Mucosa of stomach (tissue), 1 donor: ENCODE measurements at regions not wholly inside any gene's neighbourhood (a gene's known extent, or its start where the extent isn't known, plus 50 kb on each side); places are given as distances from the start of the nearest gene placed in this dataset.

Source experiments
- H3K27me3 ChIP-seq: one replicate; pipeline ENCODE4 v1.7.0; 2013; ENCODE audit warnings: mild to moderate bottlenecking, low read length; ENCODE audit not compliant: control insufficient read depth, insufficient read depth
- H3K36me3 ChIP-seq: one replicate; pipeline ENCODE4 v1.7.0; 2013; ENCODE audit warnings: low read length; ENCODE audit not compliant: control insufficient read depth, insufficient read depth
- H3K4me1 ChIP-seq: one replicate; pipeline ENCODE4 v1.7.0; 2013; ENCODE audit warnings: mild to moderate bottlenecking, low read length; ENCODE audit not compliant: control insufficient read depth, insufficient read depth
- H3K4me3 ChIP-seq: one replicate; pipeline ENCODE4 v1.7.0; 2013; ENCODE audit warnings: low read length
- H3K9ac ChIP-seq: one replicate; pipeline ENCODE4 v1.7.0; 2013; ENCODE audit warnings: mild to moderate bottlenecking, low read length, moderate library complexity
- H3K9me3 ChIP-seq: one replicate; pipeline ENCODE4 v1.7.0; 2013; ENCODE audit warnings: mild to moderate bottlenecking, low read length, moderate library complexity; ENCODE audit not compliant: control insufficient read depth
- donor health status: Pancreatic carcinoma.

- Histone ChIP-seq H3K27me3 (no peaks in the 10 kb centered on the region), H3K4me1 (no peaks in the 10 kb centered on the region), H3K36me3 (no peaks in the 10 kb centered on the region), H3K9ac (no peak overlapping the region), H3K4me3 (no peak overlapping the region), H3K9me3 (no peaks in the 10 kb centered on the region)
Measured at GRCh38 chr18:39681061-39681460, 2115.5 kb upstream of the CELF4 start.

- H3K9ac ChIP-seq: no peak overlapping the region
- H3K36me3 ChIP-seq: no peaks in the 10 kb centered on the region
- no peaks in the 10 kb centered on the region for H3K9me3 ChIP-seq
- no peaks in the 10 kb centered on the region for H3K27me3 ChIP-seq
- H3K4me1 ChIP-seq: no peaks in the 10 kb centered on the region
- no peak overlapping the region for H3K4me3 ChIP-seq
Measured at GRCh38 chr18:39675906-39676305, 2110.3 kb upstream of the CELF4 start.

- no peak overlapping the region for H3K4me3 ChIP-seq
- H3K36me3 ChIP-seq: no peaks in the 10 kb centered on the region
Measured at GRCh38 chr18:39675368-39675767, 2109.8 kb upstream of the CELF4 start.

GRCh38 chr18:39672171-39672570 lies 2106.6 kb upstream of the CELF4 start:
- Histone ChIP-seq H3K9me3 (no peaks in the 10 kb centered on the region), H3K4me3 (no peak overlapping the region), H3K27me3 (no peaks in the 10 kb centered on the region), H3K4me1 (no peaks in the 10 kb centered on the region), H3K9ac (no peak overlapping the region), H3K36me3 (no peaks in the 10 kb centered on the region)

More at GRCh38 chr18:39675368-39675767, 2109.8 kb upstream of the CELF4 start:
- Histone ChIP-seq H3K4me1 (no peaks in the 10 kb centered on the region), H3K9ac (no peak overlapping the region), H3K27me3 (no peaks in the 10 kb centered on the region), H3K9me3 (no peaks in the 10 kb centered on the region)

- H3K27me3 ChIP-seq: no peaks in the 10 kb centered on the region
- no peak overlapping the region for H3K9ac ChIP-seq
- no peaks in the 10 kb centered on the region for H3K36me3 ChIP-seq
- H3K4me1 ChIP-seq: no peaks in the 10 kb centered on the region
- no peaks in the 10 kb centered on the region for H3K9me3 ChIP-seq
- H3K4me3 ChIP-seq: no peak overlapping the region
Measured at GRCh38 chr18:39667905-39668304, 2102.3 kb upstream of the CELF4 start.

- Histone ChIP-seq H3K4me1 (no peaks in the 10 kb centered on the region), H3K4me3 (no peak overlapping the region), H3K9me3 (no peaks in the 10 kb centered on the region), H3K27me3 (no peaks in the 10 kb centered on the region), H3K36me3 (no peaks in the 10 kb centered on the region), H3K9ac (no peak overlapping the region)
Measured at GRCh38 chr18:39666541-39666940, 2100.9 kb upstream of the CELF4 start.

- Histone ChIP-seq H3K36me3 (no peaks in the 10 kb centered on the region), H3K9me3 (no peaks in the 10 kb centered on the region), H3K27me3 (no peaks in the 10 kb centered on the region), H3K9ac (no peak overlapping the region), H3K4me3 (no peak overlapping the region), H3K4me1 (no peaks in the 10 kb centered on the region)
Measured at GRCh38 chr18:39661856-39662366, 2096.3 kb upstream of the CELF4 start.

GRCh38 chr18:39660141-39660540 lies 2094.5 kb upstream of the CELF4 start:
- Histone ChIP-seq H3K9me3 (no peaks in the 10 kb centered on the region), H3K27me3 (no peaks in the 10 kb centered on the region), H3K9ac (no peak overlapping the region), H3K4me3 (no peak overlapping the region), H3K4me1 (no peaks in the 10 kb centered on the region), H3K36me3 (no peaks in the 10 kb centered on the region)

GRCh38 chr18:39655341-39655740 lies 2089.7 kb upstream of the CELF4 start:
- Histone ChIP-seq H3K4me3 (no peak overlapping the region), H3K36me3 (no peaks in the 10 kb centered on the region), H3K9me3 (no peaks in the 10 kb centered on the region), H3K27me3 (no peaks in the 10 kb centered on the region), H3K9ac (no peak overlapping the region), H3K4me1 (no peaks in the 10 kb centered on the region)

- H3K9ac ChIP-seq: no peak overlapping the region
- H3K27me3 ChIP-seq: no peaks in the 10 kb centered on the region
- no peaks in the 10 kb centered on the region for H3K4me1 ChIP-seq
- H3K36me3 ChIP-seq: no peaks in the 10 kb centered on the region
- H3K9me3 ChIP-seq: no peaks in the 10 kb centered on the region
- no peak overlapping the region for H3K4me3 ChIP-seq
Measured at GRCh38 chr18:39653221-39653620, 2087.6 kb upstream of the CELF4 start.

GRCh38 chr18:39648616-39649015 lies 2083.0 kb upstream of the CELF4 start:
- Histone ChIP-seq H3K9ac (no peak overlapping the region), H3K4me1 (no peaks in the 10 kb centered on the region), H3K9me3 (no peaks in the 10 kb centered on the region), H3K36me3 (no peaks in the 10 kb centered on the region), H3K27me3 (no peaks in the 10 kb centered on the region), H3K4me3 (no peak overlapping the region)

- H3K4me1 ChIP-seq: no peaks in the 10 kb centered on the region
- H3K27me3 ChIP-seq: no peaks in the 10 kb centered on the region
- H3K36me3 ChIP-seq: no peaks in the 10 kb centered on the region
- H3K4me3 ChIP-seq: no peak overlapping the region
- H3K9me3 ChIP-seq: no peaks in the 10 kb centered on the region
- H3K9ac ChIP-seq: no peak overlapping the region
Measured at GRCh38 chr18:39647627-39648534, 2082.3 kb upstream of the CELF4 start.
